ENCODE measurements at regions not wholly inside any gene's neighbourhood (a gene's known extent, or its start where the extent isn't known, plus 50 kb on each side); places are given as distances from the start of the nearest gene placed in this dataset.

DNA sequence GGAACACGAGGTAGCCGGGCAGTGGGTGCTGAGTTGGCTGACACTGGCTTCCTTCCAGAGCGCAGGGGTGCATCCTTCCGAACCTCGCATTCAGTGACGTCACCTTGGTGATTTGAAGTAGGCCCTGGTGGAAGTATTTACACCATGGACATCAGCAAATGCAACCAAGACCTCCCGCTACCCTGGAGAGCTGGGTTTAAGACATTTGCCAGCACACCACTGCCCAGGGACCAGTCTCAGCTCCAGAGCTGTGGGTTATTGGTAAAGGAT is 106.4 kb upstream of the GPR26 start:
- H3K27ac ChIP-seq: no peak overlapping the region
- POLR2A ChIA-PET (ENCODE audit: low non-redundant PET): no interaction called here
- TF ChIP-seq, protein P1, sequence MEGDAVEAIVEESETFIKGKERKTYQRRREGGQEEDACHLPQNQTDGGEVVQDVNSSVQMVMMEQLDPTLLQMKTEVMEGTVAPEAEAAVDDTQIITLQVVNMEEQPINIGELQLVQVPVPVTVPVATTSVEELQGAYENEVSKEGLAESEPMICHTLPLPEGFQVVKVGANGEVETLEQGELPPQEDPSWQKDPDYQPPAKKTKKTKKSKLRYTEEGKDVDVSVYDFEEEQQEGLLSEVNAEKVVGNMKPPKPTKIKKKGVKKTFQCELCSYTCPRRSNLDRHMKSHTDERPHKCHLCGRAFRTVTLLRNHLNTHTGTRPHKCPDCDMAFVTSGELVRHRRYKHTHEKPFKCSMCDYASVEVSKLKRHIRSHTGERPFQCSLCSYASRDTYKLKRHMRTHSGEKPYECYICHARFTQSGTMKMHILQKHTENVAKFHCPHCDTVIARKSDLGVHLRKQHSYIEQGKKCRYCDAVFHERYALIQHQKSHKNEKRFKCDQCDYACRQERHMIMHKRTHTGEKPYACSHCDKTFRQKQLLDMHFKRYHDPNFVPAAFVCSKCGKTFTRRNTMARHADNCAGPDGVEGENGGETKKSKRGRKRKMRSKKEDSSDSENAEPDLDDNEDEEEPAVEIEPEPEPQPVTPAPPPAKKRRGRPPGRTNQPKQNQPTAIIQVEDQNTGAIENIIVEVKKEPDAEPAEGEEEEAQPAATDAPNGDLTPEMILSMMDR (conservative IDR thresholded peaks at IDR 0.05; ENCODE audit: low read depth): no peak
- DNase-seq (ENCODE audit: low spot score): no peak
- CTCF ChIA-PET: interaction anchor here (2.0 kb wide), 1 partner anchor 516 kb away, joined by 8 read pairs; no protein-coding TSS in a partner anchor

DNA sequence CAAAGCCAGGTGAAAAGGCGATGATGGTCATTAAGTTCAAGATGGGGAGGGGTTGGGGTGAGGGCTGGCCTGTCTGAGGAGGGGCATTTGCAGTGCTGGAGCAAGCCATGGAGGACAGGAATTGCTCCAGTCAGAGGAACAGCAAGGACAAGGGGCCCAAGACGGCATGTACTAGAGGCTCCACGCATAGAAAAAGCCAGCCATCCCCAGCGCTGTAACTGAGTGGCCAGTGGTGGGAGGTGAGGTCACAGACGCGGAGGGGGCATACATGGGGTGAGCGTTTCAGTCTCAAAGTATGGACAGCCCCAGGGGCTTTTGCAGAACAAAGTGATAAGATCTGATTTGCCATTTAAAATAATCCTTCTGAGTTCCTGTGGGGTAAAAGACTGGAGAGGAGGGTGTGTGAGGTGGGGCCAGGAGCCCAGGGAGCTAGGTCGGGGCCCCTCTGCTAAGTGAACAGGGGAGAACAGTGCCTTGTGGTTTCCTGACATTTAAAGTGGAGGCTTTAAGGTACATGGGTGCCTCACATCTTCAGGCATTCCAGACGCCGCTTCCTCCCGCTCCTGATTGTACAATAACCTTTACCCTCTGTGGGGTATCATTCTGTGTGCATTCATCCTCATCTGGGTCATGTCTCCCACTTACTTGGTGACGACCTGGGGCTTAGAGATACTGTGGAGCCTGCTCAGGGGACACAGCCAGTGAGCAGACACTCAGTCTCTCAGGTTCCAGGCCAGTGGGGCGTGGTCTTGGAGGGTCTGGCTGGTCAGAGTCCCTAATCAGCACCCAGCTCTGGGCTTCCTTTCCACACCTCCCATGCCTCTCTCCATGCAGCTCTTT is 105.6 kb upstream of the GPR26 start:
- POLR2A ChIA-PET (ENCODE audit: low non-redundant PET): no interaction called here
- CTCF ChIA-PET: interaction anchor here (2.0 kb wide), 1 partner anchor 517 kb away, joined by 8 read pairs; no protein-coding TSS in a partner anchor
- no peak for DNase-seq (ENCODE audit: low spot score)
- H3K27ac ChIP-seq: no peak overlapping the region
- TF ChIP-seq, protein P1 (conservative IDR thresholded peaks at IDR 0.05; ENCODE audit: low read depth): no peak

DNA sequence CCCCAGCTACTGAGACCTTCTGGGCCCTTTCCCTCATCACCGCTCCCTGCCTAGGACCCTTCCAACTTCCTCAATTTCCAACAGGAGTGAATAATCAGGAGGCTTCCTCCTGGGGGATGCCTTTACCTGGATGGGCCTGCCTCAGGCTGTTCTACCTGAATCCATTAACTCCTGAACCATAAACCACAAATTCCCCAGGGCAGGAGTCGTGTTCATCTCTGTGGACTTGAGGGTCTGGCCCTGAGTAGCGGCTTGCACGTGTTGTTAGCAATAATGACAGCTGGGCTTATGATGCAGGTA is 105.1 kb upstream of the GPR26 start:
- H3K27ac ChIP-seq: no peak overlapping the region
- ChIA-PET POLR2A (ENCODE audit: low non-redundant PET) (no interaction called here), CTCF (interaction anchor here (2.0 kb wide), 1 partner anchor 518 kb away, joined by 8 read pairs; no protein-coding TSS in a partner anchor)
- no peak for DNase-seq (ENCODE audit: low spot score)
- TF ChIP-seq, protein P1 (conservative IDR thresholded peaks at IDR 0.05; ENCODE audit: low read depth): no peak

DNA sequence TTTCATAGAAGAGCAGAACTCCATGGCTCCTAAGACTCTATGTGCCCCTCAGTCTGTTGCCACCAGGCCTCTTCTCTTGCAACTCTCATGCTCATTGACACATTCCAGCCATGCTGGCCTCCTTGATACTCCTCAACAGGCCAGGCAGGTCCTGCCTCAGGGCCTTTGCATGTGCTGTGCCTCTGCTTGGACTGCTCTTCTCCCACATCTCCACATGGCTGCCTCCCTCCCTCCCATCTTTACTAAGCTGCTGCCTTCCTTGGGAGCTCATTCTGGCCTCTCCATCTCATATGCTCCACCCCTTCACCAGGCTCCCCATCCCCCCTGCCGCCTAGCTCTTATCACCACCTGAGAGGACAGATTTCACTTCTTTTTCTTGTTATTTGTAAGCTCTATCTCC is 103.8 kb upstream of the GPR26 start:
- no peak for DNase-seq (ENCODE audit: low spot score)
- H3K27ac ChIP-seq: no peak overlapping the region
- TF ChIP-seq, protein P1 (conservative IDR thresholded peaks at IDR 0.05; ENCODE audit: low read depth): no peak
- ChIA-PET CTCF (interaction anchor here (2.1 kb wide), 1 partner anchor 519 kb away, joined by 8 read pairs; no protein-coding TSS in a partner anchor), POLR2A (ENCODE audit: low non-redundant PET) (no interaction called here)

DNA sequence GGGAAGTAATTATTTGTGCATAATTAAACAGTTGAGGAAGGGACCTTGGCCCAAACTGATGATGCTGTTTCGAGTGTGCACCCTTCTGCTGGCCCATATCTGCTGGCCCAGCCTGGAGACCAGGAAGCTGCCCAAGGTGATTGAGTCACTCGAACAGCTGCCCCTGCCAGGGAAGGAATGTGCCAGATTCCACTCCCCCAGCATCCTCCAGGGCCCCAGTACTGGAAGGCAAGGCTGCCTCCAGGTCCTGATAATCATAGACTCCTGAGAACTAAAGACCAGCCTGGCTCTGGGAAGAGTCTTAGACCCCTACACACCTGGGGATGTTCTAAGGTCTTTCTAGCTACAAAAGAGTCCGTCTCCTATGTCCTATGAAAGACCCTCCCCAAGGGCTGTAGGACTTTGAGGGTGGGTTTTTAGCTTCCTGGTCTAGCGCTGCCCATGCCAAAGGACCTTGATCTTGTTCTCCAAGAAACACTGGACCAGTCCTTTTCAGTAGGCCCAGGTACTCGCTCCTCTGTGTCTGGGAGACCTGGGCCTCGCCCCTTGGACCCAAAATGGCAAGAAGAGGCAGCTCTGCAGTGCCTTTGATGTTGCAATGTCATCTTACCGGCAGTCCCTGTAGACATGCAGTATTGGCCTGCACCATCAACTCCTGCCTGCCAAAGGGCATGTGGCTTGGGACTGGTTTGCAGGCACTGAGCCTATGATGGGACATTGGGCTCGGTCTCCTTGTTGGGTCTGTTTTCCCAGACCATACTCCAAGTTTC is 103.2 kb upstream of the GPR26 start:
- no peak overlapping the region for H3K27ac ChIP-seq
- CTCF ChIA-PET: interaction anchor here (2.1 to 2.2 kb wide), 2 partner anchors 10 to 520 kb away, joined by 7 to 8 read pairs; no protein-coding TSS in a partner anchor
- POLR2A ChIA-PET (ENCODE audit: low non-redundant PET): no interaction called here
- TF ChIP-seq, protein P1 (conservative IDR thresholded peaks at IDR 0.05; ENCODE audit: low read depth): no peak
- DNase-seq (ENCODE audit: low spot score): no peak

DNA sequence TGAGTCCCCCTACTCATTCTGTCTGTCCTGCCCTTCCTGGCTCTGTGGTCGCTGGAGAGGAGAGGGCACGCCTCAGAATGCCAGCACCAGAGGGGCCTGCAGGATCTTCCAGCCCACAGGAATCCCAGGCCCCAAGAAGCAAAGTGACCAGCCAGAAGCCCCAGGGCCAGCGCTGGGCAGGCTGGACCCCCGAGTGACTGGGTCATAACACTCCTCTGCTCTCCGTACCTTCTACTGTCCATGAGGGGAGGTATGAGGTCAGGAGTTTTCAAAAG is 102.6 kb upstream of the GPR26 start:
- H3K27ac ChIP-seq: no peak overlapping the region
- CTCF ChIA-PET: interaction anchor here (2.1 to 2.2 kb wide), 2 partner anchors 10 to 520 kb away, joined by 7 to 8 read pairs; no protein-coding TSS in a partner anchor

More for the DNA sequence above, 102.6 kb upstream of the GPR26 start:
- no peak for DNase-seq (ENCODE audit: low spot score)
- POLR2A ChIA-PET (ENCODE audit: low non-redundant PET): no interaction called here
- TF ChIP-seq, protein P1 (conservative IDR thresholded peaks at IDR 0.05; ENCODE audit: low read depth): no peak
